ENCODE measurements at regions not wholly inside any gene's neighbourhood (a gene's known extent, or its start where the extent isn't known, plus 50 kb on each side); places are given as distances from the start of the nearest gene placed in this dataset.
"Not testable (repeated sequence)": the region's sequence is repeated elsewhere in the genome, so short reads cannot be mapped to it uniquely, and the experiment has no call there.

DNA sequence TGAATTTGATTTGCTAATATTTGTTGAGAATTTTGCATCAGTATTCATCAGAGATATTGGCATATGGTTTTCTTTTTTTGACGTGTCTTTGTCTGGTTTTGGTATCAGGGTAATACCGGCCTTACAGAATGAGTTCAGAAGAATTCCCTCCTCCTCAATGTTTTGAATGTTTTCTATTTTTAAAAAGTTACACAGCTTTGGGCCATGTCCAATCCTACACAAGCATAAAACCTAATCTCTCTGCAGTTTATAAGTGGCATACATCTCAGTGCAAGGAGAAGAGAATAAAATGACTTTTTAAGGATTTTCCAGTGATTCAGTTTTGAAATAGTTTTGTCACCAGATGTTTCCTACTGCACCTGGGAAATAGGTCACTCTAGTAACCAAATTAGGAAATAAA lies 185.5 kb downstream of the COL12A1 start:
- H3K4me2 ChIP-seq (ENCODE audit: low read length): no peak overlapping the region
- no peak overlapping the region for H3K27ac ChIP-seq (ENCODE audit: low read depth, low read length, poor library complexity, severe bottlenecking)
- intact Hi-C loops (cut with micrococcal nuclease; ENCODE audit: unreplicated experiment): no loop called here
- BruUV-seq (replicated peaks): no TSS peak
- H3K9me3 ChIP-seq (ENCODE audit: low read length): no peaks in the 10 kb centered on the region
- CTCF ChIA-PET (ENCODE audit: unreplicated experiment): no interaction called here
- no peaks in the 10 kb centered on the region for H3K36me3 ChIP-seq (ENCODE audit: insufficient read depth, low read length)
- no peak overlapping the region for H2AFZ ChIP-seq (ENCODE audit: low read length)
- H3K79me2 ChIP-seq (ENCODE audit: insufficient read depth, low read depth, low read length): no peaks in the 10 kb centered on the region
- no peak overlapping the region for H3K4me3 ChIP-seq (ENCODE audit: low read depth, low read length, poor library complexity, severe bottlenecking)
- H3K4me1 ChIP-seq (ENCODE audit: insufficient read depth, low read length, poor library complexity, severe bottlenecking): no peaks in the 10 kb centered on the region
- POLR2A ChIA-PET: no interaction called here
- H4K20me1 ChIP-seq (ENCODE audit: insufficient read depth, low read length): no peaks in the 10 kb centered on the region
- no peak for DNase-seq (ENCODE audit: low spot score)
- TF ChIP-seq CTCF (conservative IDR thresholded peaks at IDR 0.05; ENCODE audit: low read length) (no peak), EZH2phosphoT487 (IDR thresholded peaks at IDR 0.05; ENCODE audit: borderline replicate concordance, low read depth, low read length) (no peak)
- H3K9me2 ChIP-seq (ENCODE audit: insufficient read depth, low read length): no peaks in the 10 kb centered on the region

DNA sequence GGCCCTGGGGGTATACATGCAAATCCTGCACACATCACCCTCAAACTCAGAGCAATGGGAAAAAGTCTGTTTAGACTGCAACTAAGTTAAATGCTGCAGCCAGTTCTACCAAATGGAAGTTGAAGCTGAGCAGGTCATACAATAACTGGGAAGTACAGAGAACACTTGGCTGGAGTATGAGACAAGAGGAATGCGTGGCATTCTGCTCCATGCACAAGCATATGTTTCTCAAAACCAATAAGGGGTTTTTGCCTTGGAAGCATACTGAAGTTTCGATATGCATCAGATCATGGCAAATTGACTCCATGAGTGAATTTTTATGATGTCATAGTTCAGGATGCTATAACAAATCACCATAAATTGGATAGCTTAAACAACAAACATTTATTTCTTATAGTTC lies 193.8 kb downstream of the COL12A1 start:
- Histone ChIP-seq H3K4me1 (ENCODE audit: insufficient read depth, low read length, poor library complexity, severe bottlenecking) (no peaks in the 10 kb centered on the region), H3K9me3 (ENCODE audit: low read length) (no peaks in the 10 kb centered on the region), H3K79me2 (ENCODE audit: insufficient read depth, low read depth, low read length) (no peaks in the 10 kb centered on the region), H3K4me3 (ENCODE audit: low read depth, low read length, poor library complexity, severe bottlenecking) (no peak overlapping the region), H3K36me3 (ENCODE audit: insufficient read depth, low read length) (no peaks in the 10 kb centered on the region), H3K9me2 (ENCODE audit: insufficient read depth, low read length) (no peaks in the 10 kb centered on the region), H3K27ac (ENCODE audit: low read depth, low read length, poor library complexity, severe bottlenecking) (no peak overlapping the region), H4K20me1 (ENCODE audit: insufficient read depth, low read length) (no peaks in the 10 kb centered on the region), H2AFZ (ENCODE audit: low read length) (no peak overlapping the region), H3K4me2 (ENCODE audit: low read length) (no peak overlapping the region)
- no peak for TF ChIP-seq EZH2phosphoT487 (IDR thresholded peaks at IDR 0.05; ENCODE audit: borderline replicate concordance, low read depth, low read length)
- no peak for TF ChIP-seq CTCF (conservative IDR thresholded peaks at IDR 0.05; ENCODE audit: low read length)
- no TSS peak for BruUV-seq (replicated peaks)
- POLR2A ChIA-PET: no interaction called here
- intact Hi-C loops (cut with micrococcal nuclease; ENCODE audit: unreplicated experiment): no loop called here
- no peak for DNase-seq (ENCODE audit: low spot score)
- CTCF ChIA-PET (ENCODE audit: unreplicated experiment): no interaction called here

DNA sequence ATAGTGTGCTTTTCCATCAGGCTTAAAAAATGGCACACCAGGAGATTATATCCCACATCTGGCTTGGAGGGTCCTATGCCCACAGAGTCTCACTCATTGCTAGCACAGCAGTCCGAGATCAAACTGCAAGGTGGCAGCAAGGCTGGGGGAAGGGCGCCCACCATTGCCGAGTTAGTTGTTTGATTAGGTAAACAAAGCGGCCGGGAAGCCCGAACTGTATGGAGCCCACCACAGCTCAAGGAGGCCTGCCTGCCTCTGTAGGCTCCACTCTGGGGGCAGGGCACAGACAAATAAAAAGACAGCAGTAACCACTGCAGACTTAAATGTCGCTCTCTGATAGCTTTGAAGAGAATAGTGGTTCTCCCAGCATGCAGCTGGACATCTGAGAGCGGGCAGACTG lies 201.9 kb downstream of the COL12A1 start:
- H3K4me3 ChIP-seq (ENCODE audit: low read depth, low read length, poor library complexity, severe bottlenecking); H3K9me2 ChIP-seq (ENCODE audit: insufficient read depth, low read length); POLR2A ChIA-PET; DNase-seq (ENCODE audit: low spot score); CTCF ChIA-PET (ENCODE audit: unreplicated experiment); H3K9me3 ChIP-seq (ENCODE audit: low read length); H3K4me2 ChIP-seq (ENCODE audit: low read length); intact Hi-C loops (cut with micrococcal nuclease; ENCODE audit: unreplicated experiment); H2AFZ ChIP-seq (ENCODE audit: low read length); H3K79me2 ChIP-seq (ENCODE audit: insufficient read depth, low read depth, low read length); H3K4me1 ChIP-seq (ENCODE audit: insufficient read depth, low read length, poor library complexity, severe bottlenecking); BruUV-seq (replicated peaks); H4K20me1 ChIP-seq (ENCODE audit: insufficient read depth, low read length); H3K36me3 ChIP-seq (ENCODE audit: insufficient read depth, low read length); H3K27ac ChIP-seq (ENCODE audit: low read depth, low read length, poor library complexity, severe bottlenecking): not testable (repeated sequence)
